GM19043 (cell line): ENCODE measurements at regions not wholly inside any gene's neighbourhood (a gene's known extent, or its start where the extent isn't known, plus 50 kb on each side); places are given as distances from the start of the nearest gene placed in this dataset.

Experiments
- ATAC-seq: cut with Tn5 transposase; IDR thresholded peaks from one replicate; pipeline ENCODE4 v1.9.1; 2021; ENCODE audit warnings: low read depth; ENCODE audit not compliant: unreplicated experiment

DNA sequence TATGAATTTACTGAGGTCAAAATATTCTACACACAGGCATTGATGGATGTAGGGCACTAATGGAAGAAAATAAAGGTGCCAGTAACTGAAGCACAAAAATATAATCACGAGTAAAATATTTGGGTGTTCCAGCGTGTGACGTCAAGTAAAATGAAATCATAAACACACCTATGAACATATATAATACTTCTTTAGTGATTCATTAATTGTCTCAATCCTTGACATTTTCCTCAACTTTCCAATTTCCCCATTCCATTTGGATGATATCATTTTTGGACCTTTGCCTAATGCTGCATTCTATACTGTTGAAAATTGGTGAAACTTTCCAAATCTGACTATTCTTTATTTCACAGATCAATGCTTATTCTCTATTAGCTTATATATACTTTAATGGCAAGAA lies 649.3 kb downstream of the GALC start:
- no peak for ATAC-seq

DNA sequence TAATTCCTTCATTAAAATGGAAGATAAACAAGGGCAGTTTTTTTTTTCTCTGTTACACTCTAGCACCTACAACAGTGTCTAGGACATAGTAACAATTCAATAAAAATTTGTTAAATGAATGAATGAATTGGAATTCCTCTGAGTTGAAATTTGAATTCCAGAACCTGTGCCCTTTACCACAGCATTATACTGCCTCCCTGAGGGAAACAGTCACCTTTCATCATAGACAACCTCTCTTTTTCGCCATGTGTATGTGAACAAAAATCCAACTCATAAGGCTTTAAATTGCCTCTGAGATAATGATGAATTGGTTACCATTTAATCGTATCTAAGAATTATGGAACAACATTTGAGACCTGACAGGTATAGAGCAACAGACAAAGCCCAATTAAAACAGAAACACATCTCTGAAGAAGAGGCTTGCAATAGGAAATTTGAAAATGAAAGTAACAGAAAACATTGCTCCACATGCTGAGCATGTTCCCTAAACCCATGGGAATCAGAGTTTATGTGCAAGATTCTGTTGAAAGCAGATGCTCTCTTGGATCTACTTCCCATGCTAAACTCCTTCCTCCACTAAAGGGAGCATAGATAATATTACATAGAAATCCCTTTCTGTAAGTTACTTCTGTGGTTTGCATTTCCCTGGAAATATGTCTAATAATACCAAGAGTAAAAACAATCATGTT lies 657.8 kb downstream of the GALC start:
- no peak for ATAC-seq

DNA sequence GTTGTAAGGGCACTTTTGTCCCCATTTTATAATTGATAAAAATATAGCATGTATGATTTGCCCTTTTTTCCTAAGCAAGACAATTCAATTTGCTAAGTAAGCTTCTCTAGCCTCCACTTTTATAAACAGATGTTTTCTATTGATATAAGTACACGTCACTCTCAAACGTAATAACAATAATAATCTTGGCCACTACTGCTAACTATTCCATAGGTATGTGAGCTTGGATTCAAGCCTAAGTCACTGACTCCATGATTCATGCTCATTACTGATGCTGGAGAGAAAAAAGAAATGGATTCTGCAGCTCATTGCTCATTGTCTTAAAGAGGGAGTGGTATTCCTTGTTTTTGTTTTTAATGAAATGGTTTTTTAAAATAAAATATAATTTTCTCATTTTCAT lies 661.0 kb downstream of the GALC start:
- no peak for ATAC-seq

DNA sequence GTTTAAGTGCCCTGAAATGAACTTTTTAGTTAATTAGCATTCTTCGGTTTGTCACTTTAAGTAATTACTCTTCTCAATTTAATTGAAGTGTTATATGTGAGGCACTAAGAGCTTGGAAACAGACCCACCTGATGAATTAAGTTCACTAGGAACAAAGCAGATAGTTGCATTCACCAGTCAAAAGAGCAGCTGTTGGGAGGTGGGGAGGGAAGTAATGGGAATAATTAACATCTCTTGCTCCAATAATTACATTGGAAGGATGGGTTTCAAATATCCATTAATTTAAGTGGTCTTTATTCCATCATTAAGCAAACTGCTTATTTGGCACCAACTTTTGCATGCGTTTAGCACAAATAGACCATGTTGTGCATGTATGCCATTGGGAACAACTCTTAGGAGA lies 667.2 kb downstream of the GALC start:
- ATAC-seq: no peak

DNA sequence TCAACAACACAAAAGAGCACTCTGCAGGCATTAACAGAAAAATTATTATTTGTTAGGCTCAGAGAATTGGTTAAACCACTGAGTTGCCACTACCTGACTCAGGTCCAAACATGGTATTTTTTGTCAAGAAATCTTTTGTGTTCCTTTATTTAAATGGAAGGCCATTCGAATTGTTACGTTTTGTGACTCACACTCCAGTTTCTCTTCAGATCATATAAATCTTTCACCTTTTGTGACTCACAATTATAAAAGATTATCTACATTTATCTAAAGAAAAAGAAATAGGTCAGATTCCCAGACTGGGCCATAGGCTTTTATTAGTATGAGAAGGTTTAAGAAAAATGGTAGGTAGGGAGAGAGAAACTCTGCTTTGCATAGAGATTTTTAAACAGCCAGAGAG lies 669.8 kb downstream of the GALC start:
- ATAC-seq: no peak

DNA sequence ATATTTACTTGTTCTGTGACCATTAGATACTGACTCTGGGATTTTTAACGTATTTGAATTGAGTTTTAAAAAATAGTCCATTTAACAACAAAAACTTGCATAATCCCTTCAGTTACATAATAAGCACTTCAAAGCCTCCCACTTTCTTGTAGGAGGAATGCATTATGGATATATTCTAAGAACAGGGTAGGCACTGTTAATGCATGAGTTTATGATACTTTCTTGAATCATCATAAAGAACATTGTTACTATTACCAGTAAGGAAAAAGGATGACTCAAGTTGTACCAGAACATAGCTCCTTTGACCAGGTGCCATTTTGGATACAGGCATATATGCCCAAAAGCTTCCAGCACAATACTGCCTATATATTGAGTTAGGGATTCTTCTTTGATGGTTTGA lies 671.4 kb downstream of the GALC start:
- ATAC-seq: no peak

DNA sequence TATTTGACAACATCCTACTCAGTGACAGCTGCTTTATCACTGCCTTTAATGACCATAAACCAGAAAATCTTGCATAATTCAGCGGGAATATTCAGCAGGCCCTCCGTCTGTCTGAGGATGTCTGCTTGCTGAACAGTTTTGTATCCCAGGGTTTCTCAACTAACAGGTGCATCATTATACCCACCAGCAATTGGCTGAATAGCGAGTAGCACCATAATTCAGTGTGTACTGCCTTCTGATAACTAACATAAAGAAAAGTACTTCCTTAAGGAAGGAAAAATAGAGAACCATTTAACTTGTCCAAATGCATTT lies 680.1 kb downstream of the GALC start:
- ATAC-seq: no peak

DNA sequence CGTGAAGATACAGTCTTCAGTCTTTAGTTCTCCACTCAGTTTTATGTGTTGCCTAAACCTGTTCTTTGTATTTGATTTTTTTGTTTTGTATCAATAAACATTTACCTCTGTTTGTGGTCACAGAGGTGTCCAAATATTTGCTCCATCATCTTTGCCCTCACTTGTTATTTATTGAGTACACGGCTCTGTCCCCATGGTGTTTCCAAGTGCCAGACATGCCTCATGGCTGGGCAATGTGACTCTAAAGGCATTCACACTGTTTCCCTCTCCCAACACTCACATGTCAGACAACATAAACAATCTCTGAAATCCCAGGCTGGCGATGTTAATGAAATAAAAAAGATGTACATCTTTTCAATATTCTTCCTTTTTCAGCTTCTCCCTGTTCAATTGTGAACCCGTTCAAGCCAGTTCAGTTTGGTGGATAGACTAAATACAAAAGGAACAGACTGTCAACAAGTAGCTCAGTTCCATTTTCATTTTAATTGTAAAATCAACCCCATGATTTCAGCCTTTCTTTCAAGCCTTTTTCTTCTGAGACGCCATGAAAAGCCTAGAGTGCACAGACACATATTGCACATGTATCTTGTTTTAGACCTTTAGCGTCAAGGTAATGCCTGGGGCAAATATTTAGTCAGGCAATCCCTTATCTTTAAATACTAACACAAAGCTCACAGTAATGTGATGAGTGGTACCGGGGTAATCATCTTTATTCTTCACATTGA lies 680.7 kb downstream of the GALC start:
- ATAC-seq: no peak

DNA sequence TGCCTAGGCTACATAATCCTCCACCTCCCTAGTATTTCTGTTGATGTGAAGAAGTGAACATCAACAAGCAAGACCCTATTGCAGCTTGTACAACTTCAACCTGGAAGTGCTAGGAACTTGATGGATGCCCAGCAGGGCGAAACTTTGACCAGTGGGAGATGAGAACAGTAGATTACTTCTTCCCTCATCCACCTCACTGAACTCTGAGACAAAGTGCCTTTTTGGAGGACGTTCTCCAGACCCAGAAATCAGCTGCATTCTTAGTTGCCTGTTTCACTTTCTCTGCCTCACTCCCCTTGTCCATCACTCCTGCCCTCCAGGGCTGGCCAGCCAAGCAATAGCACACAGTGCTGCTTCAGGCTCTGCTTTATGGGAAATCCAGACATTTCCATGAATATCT lies 683.4 kb downstream of the GALC start:
- ATAC-seq: no peak

DNA sequence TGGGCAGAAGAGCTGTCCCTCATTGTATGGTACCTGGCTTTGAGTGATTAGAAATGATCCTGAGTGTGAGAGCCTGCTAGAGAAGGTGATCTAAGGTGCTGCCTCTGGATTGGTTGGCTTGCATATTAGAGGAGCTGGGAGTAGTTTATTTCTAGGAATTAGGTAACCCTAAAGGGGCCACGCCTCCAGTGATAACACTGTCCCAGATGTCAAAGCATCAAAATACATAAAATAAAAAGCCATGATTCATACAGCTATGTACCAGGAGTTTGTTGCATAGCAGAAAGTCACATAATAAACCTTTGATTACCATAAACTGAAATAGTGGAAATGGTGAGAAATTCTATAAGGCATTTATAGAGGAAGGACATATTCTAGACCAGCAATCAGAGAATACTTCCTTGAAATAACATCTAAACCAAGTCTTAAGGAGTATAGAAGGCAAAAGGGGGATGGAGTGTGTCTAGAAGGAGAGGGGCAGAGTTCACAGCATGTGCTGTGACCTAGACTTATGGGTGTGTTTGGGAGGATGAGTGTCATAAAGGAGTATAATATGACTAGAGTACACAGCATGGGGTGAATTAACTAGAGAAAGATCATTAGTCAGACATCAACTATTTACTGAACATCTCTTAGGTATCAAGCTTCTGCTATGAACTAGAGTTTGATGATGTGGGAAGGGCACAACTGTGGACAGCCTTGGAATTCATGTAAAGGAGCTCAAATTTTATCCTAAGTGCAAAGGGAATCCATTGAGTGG lies 686.4 kb downstream of the GALC start:
- ATAC-seq: no peak

DNA sequence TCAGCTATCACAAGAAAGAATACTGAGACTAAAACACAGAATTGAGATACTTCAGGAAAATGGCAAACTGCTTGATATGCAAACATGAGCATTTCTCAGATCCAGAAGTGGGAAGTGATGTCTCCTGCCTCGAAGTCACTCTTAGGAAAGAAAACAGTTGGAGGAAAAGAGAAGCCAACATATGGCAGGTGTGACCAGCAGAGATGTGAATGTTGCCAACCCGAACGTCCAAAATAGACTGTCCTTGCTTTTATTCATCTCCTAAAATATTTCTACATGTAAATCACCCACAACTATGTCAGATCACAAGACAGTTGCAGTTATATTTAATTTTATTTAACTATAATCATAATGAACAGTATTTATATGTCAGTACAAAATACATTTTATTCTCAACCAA lies 687.6 kb downstream of the GALC start:
- no peak for ATAC-seq

DNA sequence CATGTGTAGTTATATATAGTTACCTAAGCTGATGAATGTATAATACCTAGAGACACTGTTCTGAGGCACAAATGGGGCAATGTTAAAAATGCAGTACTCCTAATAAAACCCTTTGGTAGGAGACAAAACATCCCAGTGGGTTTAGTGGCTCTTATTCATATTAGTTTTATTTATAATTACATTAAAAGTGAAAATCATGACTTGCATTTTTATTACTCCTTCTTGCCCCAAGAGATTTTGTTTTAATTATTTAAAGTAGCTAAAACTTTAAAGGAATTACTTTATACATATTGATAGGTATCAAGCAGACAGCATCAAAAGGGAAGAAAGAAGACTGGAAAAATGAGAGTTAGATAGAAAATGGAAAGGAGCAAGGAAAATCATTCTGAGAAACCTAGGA lies 688.6 kb downstream of the GALC start:
- no peak for ATAC-seq

DNA sequence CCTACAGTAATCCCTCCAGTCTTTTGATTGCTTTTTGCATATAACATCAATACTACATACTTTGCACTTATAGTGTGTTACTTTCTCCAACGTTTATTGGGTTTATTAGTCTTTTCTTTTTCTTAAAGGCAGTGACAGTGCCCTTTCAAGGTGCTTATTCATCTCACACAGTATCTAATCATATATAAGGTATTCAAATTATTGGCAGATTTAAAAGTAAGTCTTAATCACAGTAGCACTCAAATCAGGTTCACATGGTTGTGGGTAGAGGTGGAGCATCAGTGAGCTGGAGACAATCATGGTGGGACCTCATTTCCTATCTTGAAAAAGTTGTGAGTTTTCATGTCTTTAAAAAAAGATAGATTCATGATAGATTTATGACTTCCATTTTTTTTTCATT lies 706.2 kb downstream of the GALC start:
- no peak for ATAC-seq

DNA sequence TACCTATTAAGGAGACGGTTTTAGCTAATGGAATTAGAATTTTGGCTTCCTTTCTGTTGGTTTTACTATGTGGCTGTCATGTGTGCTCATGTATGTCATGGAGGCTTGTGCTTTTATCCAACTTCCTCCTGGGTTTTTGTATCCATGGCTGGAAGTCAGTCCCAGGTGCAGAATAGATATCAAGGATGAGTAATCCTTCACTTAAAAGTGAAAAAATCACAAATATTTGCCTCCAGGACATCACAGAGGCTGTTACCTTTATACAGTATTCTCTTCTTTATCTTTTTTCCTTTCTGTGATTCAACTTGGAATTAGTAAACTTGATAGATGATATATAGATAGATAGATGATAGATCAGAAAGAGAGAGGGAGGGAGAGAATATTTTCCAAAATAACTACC lies 706.8 kb downstream of the GALC start:
- no peak for ATAC-seq

DNA sequence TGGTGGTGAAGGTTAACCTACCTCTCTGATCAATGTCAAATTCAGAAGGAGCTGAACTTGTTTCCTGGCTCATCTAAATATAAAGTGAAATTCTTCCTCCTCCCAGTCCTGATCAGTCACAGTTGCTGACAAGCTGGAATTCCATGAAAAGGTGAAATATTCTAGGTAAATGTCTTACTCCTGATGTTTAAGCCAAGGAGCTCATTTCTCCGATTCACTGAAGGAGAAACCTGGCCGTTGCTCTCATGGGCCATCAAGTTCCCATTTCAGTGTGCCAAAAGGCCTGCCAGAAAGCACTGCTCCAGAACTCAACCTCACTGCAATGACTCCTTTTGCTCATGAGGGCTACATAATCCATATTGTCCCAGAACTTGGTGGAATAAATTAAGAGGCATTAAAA lies 707.5 kb downstream of the GALC start:
- ATAC-seq: no peak

DNA sequence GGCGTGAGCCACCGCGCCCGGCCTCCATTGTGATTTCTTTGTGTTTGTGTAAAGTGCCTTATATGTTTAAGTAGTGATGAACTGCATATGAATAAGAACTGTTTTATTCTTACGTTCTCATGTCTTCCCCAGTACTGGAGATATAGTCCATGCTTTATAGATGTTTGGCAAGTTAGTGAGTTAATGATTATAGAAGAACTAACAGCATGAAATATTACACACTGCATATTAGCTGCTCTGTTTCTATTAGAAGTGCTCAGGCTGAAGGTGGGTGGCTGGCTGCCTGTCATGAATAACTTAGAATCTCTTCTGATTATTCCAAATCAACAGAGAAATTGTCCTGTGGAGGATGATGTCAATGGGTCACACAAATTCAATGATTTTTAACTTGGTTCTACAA lies 709.4 kb downstream of the GALC start:
- ATAC-seq: no peak

DNA sequence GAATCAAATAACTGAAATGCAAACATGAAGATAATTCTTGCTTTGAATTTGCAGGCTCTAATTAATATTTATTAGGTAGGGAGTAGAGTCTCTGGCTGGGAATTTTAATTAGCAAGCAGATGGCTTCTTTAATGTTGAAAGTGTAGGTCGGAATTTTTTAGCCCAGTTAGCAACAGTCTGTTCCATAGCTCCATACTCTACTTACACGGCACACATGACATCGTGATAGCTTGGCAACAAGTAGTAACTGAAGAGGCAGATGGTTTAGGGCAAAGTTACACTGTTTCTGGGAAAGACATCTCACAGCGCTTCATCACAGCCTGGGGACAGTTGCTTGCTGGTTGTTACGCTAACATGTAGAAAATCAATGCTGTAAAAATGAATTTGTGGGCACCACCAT lies 710.7 kb downstream of the GALC start:
- no peak for ATAC-seq

DNA sequence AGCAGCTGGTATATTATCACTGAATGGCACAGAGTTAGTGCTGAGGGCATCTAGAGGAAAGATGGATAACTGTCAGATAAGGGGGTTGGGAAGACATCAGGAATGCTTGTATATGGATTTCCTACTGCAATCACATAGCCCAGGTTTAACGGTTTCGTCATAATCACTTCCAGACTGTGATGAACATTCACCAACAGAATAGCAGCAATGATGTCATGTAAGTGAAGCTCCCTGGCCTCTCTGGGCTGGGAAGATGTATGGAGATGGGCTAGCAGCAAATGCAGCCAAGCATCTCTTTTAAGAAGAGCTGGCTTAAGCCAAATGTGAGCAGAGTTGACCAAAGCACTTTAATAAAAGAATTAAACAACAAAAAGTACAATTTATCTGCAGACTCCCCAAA lies 714.6 kb downstream of the GALC start:
- no peak for ATAC-seq

DNA sequence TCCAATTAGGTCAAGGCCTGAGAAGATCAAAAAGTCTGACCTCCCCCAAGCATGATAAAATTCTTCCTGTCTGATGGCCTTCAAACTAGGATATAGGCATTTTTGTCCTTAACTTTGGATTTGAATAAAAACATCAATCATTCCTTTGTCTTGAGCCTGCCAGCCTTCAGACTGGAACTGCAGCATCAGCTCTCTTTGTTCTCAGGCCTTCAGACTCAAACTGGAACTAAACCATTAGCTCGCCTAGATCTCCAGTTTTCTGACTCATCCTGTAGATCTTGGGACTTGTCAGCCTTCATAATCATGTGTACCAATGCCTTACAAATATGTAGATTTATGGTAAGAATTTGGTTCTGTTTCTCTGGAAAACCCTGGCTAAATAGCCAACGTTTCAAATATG lies 721.7 kb downstream of the GALC start:
- no peak for ATAC-seq

DNA sequence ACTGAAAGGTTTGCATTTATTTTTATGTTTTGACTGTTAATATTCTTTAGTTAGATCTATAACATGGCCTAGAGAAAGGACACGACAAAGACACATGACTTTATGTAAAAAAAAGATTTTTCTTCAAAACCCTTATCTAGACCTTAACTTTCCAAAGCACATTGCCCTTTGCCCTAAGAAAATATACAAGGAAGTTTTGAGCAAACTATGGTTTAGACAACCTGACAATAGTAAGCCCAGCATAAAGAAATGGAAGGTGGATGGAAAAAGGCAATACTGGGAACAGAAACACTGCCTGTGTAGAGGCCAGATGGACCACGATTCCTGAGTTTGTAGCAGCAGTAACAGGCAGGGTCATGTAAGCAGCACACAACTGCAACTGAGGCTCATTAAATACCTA lies 724.0 kb downstream of the GALC start:
- ATAC-seq: no peak

DNA sequence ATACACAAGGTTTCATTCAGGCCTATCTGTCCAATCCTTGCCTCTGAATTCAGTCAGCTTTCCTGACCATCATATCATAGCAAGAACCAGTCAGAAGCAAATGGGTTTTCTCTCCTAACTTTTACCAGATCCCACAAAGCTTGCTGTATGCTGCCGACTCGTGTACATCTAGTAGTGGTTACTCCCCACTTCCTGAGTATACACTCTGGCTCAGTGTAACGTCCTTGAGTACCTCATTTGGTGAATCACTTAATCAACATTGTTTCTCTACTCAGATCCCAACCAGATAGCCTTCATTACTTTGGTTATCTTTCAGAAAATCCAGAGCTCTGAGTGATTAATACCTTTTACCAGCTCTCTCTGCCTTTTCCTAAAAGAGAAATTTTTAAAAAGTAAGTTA lies 728.2 kb downstream of the GALC start:
- no peak for ATAC-seq

DNA sequence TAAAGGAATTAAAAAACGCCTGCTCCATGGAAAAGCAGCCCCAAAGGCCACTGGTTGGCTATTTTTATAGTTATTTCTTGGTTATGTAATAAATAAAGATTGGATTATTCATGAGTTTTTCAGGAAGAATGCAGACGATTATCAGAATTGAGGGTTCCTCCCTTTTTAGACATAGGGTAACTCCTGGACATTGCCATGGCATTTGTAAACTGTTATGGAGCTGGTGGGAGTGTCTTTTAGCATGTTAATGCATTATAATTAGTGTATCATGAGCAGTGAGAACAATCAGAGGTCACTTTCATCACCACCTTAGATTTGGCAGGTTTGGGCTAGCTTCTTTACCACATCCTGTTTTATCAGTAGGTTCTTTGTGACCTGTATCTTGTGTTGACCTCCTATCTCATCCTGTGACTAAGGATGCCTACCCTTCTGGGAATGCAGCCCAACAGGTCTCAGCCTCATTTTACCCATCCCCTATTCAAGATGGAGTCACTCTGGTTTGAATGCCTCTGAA lies 728.7 kb downstream of the GALC start:
- ATAC-seq: no peak
